ENCODE measurements at regions not wholly inside any gene's neighbourhood (a gene's known extent, or its start where the extent isn't known, plus 50 kb on each side); places are given as distances from the start of the nearest gene placed in this dataset.

DNA sequence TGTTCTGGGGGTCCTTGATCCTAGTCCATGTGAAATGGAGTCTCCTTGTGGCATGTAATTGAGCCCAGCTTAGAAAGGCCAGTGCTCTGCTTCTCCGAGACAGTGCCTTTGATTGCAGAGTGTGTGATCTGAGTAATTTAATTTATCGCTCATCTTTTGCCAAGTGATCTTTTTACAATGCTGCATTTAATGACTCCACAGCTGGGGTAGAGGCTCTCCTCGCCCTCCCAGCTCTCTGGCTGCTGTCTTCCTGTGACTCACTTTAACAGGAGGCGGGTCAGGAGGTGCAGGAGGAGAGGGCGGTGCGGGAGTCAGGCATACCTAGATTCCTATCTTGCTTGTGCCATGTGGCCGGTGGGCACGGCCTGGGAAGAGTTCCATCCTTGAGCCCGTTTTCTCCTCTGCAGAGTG is 113.4 kb upstream of the FOXF1 start:
- DNase-seq (ENCODE audit: low spot score): peak; percentile 42

DNA sequence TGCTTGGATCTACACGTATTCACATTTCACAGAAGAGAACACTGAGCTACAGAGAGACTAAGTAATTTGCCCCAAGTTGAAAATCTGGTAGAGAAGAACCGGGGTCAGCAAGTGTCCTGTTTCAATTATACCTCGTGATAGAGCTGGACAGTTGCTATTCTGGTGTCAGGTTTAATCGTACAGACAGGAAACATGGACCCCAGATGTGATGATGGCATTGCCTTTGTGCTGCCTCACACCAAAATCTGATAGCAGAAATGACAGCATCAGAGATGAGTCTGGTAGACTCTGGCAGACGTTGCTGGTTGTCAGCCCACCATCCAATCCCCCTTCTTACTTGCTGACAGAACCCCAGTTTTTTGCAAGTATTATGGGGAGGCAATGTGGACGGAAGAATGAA is 112.1 kb upstream of the FOXF1 start:
- DNase-seq (ENCODE audit: low spot score): peak; percentile 32

DNA sequence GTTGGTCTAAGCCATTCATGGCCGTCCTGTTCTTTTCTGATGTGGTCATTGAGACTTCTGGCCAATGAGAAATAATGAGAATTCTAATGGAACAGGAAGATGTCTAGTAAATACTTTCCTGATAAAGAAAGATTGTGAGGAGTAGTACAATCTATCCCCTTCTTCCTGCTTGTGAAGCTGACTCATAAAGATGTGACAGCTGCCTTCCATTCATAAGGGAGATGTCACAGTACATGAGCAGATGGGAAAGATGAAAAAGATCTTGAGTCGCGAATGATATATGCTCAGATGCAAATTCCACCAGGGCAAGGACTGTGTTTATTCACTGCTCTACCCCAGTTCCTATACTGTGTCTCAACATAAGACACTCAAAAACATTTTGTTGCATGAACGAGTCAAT is 111.7 kb upstream of the FOXF1 start:
- DNase-seq (ENCODE audit: low spot score): no peak

DNA sequence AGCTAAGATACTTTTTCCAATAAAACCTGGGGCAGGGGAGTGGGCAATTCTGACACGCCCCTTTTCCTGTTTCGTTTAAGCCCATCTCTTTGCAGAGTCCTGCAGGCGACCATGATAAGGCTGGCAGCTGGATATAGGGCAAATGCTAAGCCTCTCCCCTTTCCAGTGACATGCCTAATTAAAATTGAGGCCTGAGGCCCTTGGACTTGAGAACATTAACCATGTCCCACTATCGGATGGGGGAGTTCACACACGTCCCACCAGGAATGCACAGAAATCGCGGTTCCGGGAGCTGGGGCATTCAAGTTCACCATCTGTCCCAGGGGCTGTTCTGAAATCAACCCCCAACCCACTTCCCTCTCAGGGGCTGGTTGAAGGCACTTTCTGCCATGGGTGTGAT is 109.2 kb upstream of the FOXF1 start:
- no peak for DNase-seq (ENCODE audit: low spot score)

DNA sequence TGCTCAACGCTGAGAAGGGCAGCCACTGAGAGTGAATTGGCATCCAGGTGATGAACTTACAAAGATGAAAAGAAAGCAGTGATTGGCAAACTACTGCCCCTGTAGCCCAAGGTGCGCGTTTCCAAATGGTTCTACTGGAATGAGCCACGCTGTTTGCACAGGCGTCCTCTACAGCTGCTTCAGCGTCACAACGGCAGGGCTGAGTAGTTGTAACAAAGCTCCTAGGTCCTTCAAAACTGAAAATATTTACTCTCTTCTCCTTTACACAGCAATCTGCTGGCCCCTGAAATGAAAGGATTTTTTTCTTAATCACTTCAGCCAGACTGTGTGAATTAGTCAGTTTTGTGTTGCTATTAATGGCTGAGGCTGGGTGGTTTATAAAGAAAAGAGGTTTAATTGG is 107.2 kb upstream of the FOXF1 start:
- no peak for DNase-seq (ENCODE audit: low spot score)

DNA sequence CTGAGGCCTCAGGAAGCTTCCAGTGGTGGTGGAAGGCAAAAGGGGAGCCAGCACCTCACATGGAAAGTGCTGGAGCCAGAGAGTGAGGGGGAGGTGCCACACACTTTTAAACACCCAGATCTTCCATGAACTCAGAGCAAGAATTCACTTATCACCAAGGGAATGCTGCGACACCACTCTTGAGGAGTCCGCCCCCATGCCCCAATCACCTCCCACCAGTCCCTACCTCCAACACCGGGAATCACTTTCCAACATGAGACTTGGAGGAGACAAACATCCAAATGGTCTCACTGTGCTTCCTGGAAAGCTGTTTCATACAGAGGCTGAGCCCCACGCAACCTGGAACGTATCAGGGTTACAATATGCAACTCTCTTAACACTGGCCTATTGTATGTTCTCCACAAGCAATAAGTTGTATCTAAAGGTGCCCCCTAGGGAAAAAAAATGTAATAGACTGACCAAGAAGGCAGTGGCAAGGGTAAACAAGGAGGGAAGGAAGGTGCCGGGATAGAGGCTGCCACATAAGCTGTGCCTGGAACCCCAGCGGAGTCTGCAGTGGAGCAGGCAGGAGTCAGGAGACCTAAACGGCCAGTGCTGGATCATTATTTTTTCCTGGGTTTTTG is 106.7 kb upstream of the FOXF1 start:
- DNase-seq (ENCODE audit: low spot score): no peak

DNA sequence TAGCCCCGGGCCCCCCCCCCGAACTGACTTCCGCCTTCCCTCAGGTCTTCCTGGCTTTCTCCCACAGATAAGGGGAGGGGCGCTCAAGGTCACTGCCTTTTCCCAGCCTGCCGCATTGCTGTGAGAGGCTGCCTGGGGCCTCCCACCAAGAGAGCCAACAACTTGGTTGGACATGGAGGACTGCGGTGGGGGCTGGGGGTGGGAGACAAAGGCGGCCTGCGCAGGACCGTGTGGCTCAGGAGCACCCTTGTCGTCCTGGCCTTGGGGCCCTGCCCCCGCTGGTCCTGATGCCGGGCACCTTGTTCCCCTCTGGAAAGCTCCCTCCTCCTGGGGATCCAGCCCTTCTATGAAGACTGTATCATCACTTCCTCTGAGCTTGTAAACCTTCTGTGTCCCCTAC is 105.6 kb upstream of the FOXF1 start:
- DNase-seq (ENCODE audit: low spot score): no peak

DNA sequence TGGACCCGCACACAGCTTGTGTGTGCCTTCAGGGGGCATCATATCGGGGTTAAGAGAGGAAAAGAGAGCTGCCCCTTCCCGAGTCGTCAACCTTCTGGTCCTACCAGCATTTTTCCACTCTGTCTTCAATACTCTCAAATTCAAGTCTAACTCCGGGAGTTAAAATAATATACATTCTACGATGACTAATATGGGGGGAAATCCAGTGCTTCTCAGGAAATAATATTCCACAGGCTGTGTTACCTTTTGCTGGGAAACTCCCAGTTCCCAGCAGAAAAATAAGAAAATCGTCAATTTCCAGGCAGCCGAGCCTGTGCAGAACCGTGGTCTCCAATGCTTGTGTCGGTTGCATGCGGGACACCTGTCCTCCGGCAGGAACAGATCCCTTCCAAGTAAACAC is 105.0 kb upstream of the FOXF1 start:
- no peak for DNase-seq (ENCODE audit: low spot score)

DNA sequence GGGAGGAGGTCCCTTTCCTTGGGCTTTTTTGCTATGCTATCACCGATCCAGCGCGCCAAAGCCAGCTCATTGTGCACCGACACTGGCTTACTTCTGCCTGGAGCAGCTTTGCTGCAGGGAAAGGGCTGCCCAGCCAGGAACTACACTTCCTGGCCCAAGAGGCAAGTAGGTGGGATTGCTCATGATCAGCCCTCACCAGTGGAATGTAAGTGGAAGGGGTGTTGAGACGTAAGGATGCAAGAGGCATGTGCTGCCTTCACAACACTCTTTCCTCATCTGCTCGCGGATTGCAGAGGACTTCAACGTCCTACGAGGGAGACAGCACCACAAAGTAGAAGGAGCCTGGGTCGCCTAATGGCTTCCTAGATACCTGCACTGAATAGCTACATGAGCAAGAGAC is 104.3 kb upstream of the FOXF1 start:
- DNase-seq (ENCODE audit: low spot score): no peak

DNA sequence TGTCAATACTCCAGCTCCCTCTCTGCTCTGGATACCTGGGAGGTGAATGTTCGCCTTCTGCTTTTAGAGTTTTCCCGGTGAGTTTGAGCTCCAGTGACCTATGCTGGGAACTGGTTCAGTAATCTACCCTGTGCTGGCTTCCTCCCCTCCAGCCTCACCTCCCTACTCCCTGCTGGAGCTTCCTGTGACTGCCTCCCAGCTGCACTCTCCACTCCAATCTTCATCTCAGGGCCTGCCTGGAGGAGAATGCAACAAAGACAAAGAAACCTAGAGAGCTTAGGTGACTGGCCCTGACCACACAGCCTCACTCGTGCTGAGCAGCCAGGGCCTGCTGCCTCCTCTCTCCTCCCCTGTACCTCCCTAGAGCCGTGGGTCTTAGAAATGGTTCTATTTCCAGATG is 101.6 kb upstream of the FOXF1 start:
- DNase-seq (ENCODE audit: low spot score): no peak

DNA sequence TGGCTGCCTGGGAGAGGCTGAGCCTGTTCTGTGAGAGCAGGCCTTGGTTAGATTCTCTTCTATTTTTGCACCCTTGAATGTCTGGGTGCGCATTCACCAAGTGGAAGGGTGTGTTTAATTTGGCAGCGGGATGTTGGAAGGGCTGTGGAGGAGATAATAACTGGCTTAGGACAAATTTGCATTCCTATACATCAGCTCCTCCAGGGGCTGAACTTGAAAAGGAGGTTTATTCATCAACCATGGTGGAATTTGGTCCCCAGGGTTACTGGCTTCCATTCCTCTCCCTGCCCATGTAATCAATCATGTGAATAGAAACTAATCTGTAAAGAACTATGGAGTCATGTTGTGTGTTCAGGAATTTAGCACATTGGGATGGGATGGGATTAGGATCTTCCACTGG is 100.2 kb upstream of the FOXF1 start:
- no peak for DNase-seq (ENCODE audit: low spot score)

DNA sequence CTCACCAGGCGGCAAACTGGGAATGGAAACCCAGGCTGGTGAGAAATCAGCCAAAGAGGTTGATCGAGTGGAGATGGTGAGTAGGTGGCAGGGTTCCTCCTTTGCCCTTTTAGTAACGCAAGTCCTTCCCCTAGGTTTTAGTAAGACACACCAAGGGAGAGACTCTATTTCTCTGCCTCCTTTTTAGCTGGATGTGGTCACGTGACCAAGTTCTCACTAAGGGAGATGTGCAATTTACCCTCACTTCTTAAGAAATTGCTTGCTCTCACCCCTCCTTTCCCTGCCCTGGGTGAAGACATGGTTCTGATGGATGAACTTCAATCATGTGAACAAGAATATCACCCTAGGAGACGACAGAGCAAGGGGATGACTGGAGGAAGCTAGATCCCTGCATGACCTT is 99.8 kb upstream of the FOXF1 start:
- DNase-seq (ENCODE audit: low spot score): no peak

DNA sequence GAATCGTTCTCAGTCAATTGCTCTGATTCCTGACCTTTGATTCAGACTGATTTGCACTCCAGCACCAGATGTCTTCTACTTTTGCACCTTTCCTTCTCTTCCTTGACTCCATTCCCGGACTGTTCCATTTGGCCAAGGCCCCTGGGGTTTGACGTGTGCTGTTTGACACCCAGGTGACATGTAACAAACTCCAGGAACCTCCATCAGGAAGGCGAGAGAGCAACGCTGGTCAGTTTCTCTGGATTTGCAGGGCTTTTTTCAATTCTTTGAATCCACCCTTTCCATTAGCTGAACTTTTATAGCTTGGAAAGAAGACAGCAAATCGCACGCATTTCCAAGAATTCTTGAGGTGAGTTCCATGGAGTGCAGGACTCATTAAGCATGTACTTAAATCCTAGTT is 98.4 kb upstream of the FOXF1 start:
- no peak for DNase-seq (ENCODE audit: low spot score)

DNA sequence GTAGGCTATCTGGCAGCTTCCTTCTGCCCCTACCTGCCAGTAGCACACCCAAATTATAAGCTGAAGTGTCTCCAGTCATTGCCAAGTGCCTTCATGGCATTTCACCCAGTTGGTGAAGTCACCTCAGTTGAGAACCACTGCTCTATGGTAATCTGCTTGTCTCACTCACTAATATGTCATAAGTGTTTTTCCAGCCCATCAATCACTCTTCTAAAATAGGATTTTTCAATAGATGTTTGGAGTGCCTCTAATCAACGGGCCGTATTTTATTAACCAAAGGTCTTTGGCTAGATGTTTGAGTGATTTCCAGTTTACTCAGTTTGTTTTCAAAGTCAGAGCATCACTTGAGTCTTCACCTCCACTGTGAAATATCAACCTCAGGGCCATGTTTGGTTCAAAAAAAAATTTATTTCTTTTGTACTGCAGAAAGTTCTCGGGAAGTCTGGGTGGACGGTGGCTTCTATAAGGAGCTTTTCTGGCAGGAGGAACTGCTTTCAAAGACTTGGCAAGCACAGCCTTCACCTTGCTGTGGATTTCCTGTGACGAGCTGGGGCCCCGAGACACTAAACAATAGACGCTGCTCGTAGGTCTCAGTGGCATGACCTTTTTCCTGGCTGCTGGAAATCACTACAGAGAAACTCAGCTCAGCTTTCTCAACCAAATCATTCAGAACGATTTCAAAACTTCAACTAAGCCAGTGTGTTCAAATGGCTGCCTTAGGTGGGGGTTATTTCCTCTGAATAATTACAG is 95.2 kb upstream of the FOXF1 start:
- no peak for DNase-seq (ENCODE audit: low spot score)

DNA sequence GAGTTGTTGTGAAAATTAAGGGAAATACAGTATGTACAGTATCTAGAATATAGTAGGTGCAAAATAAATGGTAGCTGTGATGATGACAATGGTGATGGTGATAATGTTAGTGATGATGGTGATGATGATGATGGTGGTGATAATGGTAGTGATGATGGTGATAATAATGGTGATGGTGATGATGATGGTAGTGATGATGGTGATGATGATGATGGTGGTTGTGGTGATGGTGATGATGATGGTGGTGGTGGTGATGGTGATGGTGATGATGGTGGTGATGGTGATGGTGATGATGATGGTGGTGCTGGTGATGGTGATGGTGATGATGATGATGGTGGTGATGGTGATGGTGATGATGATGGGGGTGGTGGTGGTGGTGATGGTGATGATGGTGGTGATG is 91.3 kb upstream of the FOXF1 start:
- DNase-seq (ENCODE audit: low spot score): no peak

DNA sequence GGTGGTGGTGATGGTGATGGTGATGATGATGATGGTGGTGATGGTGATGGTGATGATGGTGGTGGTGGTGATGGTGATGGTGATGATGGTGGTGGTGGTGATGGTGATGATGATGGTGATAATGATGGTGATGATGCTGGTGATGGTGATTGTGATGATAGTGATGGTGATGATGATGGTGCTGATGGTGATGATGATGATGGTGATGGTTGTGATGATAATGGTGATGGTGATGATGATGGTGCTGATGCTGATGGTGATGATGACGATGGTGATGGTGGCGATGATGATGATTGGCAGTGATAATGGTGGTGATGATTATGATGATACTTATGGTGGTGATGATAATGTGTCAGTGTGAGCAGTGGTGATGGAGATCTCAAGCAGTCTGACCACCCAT is 90.8 kb upstream of the FOXF1 start:
- no peak for DNase-seq (ENCODE audit: low spot score)

DNA sequence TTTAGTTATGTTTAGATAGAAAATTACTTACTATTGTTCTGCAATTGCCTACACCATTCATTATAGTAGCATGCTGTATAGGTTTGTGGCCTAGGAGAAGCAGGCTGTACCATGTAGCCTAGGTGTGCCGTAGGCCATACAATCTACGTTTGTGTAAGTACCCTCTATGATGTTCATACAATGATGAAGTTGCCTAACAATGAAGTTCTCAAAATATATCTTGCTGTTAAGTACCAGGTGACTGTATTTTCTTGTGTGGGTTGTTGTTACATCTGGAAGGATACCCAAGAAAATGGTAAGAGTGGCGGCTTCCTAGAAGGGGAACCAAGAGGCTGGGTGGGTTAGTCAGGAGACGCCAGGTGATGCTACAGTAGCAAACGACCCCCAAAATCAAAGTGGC is 88.3 kb upstream of the FOXF1 start:
- DNase-seq (ENCODE audit: low spot score): no peak

DNA sequence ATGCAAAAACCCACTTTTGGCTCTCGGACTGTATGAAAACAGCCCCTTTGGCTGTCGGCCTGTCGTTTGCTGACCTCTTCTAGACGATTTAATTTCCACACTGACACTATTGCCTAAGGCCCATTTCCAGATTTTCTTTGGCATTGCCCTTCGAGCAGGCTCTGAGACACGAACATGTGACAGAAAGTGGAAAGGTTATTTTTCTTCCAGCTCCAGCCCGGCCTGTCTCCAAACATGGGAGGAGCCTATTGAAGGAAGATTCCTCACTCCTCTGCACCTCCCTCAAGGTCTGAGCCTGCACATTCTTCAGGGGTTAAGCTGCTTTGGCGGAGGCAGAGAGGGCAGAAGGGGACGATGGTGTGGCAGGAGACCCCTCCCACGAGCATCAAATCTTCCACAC is 85.9 kb upstream of the FOXF1 start:
- no peak for DNase-seq (ENCODE audit: low spot score)

DNA sequence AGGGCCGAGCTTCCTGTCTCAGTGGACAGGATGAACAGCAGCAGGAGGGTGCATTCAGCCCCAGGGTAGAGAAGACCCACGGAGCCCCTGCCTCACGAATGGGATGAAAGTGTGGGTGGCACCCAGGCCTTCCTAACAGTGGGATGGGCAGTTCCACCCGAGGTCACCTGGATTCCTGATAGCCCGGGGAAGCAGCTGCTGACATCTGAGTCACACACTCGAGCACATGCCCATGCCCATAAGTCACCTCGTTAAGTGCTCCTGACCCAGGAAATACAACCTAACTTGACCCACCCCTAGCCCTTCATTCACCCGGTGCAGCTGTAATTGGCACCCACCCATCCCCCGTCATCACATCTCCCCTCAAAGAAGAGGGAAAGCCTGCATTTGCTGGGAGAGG is 85.3 kb upstream of the FOXF1 start:
- DNase-seq (ENCODE audit: low spot score): no peak

DNA sequence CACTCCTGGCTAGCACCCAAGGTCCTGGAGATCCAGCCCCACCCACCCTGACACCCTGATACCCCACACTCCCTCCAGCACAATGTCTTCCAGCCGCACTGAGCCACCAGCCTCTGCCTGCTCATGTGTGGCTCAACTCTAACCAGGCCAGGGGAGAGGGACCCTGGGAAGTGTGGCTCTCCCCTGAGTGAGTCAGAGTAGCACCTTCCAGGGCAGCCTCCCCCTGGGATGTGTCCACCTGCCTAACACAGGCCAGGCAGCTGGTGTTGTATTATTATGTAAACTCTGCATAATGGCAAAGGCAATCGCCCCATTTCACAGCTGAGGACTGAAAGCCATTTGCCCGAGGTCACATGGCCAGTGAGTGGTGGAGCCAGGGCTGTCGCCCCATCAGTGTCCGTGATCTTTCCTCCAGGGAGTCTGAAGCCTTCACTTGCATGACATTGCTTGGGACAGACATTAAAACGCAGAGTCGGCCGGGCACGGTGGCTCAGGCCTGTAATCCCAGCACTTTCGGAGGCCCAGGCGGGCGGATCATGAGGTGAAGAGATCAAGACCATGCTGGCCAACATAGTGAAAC is 84.2 kb upstream of the FOXF1 start:
- no peak for DNase-seq (ENCODE audit: low spot score)

DNA sequence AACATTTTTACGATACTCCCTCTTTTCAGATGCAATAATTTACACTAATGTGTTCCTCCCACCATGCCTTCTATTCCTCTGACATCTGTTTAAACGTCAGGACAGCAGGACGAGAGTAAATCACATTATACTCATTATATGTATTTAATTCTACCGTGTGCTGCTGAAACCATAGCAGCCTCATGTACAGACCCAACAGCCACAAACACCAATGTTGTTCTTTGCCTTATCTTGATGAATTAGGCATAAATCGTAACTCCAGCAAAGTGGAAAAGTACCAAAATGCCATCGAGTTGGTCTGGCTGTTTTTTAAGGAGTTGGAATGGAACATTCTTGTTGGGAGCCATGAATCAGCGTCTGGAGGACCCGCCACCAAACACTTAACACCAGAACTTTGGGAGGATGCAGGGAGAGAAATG is 82.9 kb upstream of the FOXF1 start:
- DNase-seq (ENCODE audit: low spot score): no peak

DNA sequence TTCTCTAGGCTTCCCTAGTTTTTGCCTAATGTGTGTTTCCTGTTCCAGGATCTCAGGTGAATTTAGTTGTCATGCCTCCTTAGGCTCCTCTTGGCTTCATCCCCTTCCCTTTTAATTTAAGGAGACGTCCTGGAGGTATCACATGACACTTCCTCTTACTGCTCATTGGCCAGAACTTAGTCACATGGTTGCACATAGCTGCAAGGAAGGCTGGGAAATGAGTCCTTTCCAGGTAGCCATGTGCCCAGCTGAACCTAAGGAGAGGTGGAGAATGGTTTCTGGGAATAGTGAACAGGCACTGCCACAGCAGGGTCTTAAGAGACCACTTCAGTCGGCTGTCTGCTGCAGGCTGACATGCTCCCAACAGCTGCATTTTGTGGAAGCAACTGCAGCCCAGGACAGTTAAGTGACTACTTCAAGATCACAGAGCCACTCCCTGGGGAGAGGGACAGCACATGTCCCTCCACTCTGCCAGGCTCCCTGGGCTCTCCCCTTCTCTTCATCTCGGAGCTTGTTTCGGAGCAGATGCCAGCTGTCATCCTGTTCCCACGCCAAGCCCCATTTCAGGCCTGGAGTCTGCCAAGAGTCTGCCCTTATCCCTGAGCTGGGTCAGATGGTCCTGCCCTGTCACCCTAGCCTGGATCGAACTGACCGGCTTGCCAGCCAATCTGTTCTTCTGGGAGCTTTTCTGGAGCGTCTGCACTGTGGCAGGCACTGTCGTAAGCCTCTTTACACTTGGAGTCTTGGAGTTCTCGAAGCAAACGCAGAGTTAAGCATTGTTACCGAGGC is 81.4 kb upstream of the FOXF1 start:
- no peak for DNase-seq (ENCODE audit: low spot score)

DNA sequence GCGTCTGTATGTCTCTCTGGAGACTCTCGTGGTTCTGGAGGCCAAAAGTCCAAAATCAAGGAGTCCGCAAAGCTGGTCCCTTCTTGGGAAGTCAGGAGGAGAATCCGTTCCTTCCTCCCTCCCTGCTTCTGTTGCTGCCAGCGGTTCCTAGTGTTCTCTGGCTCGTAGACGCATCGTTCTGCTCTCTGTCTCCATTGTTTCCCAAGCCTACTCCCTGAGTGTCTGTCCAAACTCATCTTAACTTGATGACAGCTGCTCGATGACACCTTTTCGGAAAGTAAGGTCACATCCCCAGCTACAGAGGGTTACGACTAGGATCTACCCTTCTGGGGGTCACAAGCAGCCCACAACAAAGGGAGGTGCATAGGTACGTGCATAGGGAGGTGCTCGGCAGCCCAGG is 80.7 kb upstream of the FOXF1 start:
- no peak for DNase-seq (ENCODE audit: low spot score)
